ENCODE measurements at regions not wholly inside any gene's neighbourhood (a gene's known extent, or its start where the extent isn't known, plus 50 kb on each side); places are given as distances from the start of the nearest gene placed in this dataset.

DNA sequence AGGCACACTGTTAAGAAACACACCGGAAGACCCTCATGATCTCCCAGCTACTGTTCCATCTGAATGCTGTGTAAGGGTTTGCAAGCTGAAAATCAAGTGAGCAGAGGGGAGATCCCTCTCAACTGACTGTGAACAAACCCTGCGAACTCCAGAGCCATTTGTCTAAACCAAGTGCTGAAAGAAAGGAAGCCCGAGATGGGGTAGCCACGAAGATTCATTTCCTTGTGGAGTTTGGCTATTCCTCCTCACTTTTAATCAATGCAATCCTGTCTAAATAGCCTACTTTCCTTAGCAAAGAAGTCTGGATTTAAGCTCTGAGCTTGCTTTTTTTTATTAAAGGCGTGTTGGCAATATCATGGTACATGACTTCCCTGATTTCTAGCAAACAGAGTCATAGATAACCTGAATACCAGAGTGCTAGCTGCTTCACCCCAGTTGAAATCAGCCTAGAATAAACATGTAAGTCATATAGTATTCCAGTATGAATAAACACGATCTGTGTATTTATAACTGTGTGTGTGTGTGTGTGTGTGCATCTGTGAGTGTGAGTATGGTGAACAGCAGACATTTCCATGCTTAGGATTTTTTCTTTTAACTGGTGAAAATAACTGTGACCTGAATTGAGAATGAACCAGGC is 365.2 kb downstream of the ZNF521 start:
- TF ChIP-seq TAF1 (IDR thresholded peaks at IDR 0.05; ENCODE audit: low read depth, low read length) (no peak), POLR2AphosphoS5 (IDR thresholded peaks at IDR 0.05; ENCODE audit: low read depth, low read length) (no peak), POLR2A (IDR thresholded peaks at IDR 0.05; ENCODE audit: low read depth, low read length) (no peak), PAX5 (IDR thresholded peaks at IDR 0.05; ENCODE audit: insufficient read depth, low read length, severe bottlenecking) (no peak), SPI1 (IDR thresholded peaks at IDR 0.05; ENCODE audit: low read depth, low read length) (no peak), POU2F2 (IDR thresholded peaks at IDR 0.05; ENCODE audit: low read depth, low read length) (no peak)
